A673 (cell line): ENCODE measurements at regions not wholly inside any gene's neighbourhood (a gene's known extent, or its start where the extent isn't known, plus 50 kb on each side); places are given as distances from the start of the nearest gene placed in this dataset.

Experiments
- BruUV-seq: library from RNA; stranded (reverse); fragments of 400-500 nt; replicated peaks from 2 replicates; lab custom pipeline; 2021; lab: Mats Ljungman, UMichigan
- CTCF ChIA-PET: fragments of 300-600 bp; sonication (Branson Sonifier 250); formaldehyde crosslinking; loops from one replicate; lab custom pipeline; 2022; ENCODE audit warnings: antibody characterized with exemption; lab: Charles Lee
- POLR2A ChIA-PET: fragments of 300-600 bp; sonication (Branson Sonifier 250); formaldehyde crosslinking; loops from one replicate; lab custom pipeline; 2022; ENCODE audit warnings: antibody characterized with exemption; ENCODE audit not compliant: low non-redundant PET; lab: Charles Lee
- DNase-seq: peaks from one replicate; pipeline ENCODE4 v3.0.0-alpha.2; 2015; ENCODE audit warnings: low spot score
- H3K27ac ChIP-seq: fragments of 200-600 bp; sonication (generic); 2 replicates; pipeline ENCODE4 v1.5.1; 2016; ENCODE audit warnings: mixed run types, low read depth, mild to moderate bottlenecking, mixed read lengths, antibody characterized with exemption, low read length; ENCODE audit not compliant: poor library complexity, severe bottlenecking
- H3K27me3 ChIP-seq: fragments of 200-600 bp; sonication (generic); replicated peaks from 2 replicates; pipeline ENCODE4 v1.6.1; 2017; ENCODE audit warnings: mixed run types, low read depth, mild to moderate bottlenecking, mixed read lengths, antibody characterized with exemption, low read length; ENCODE audit not compliant: insufficient read depth, poor library complexity
- H3K36me3 ChIP-seq: fragments of 200-600 bp; sonication (generic); 2 replicates; pipeline ENCODE4 v1.6.1; 2016; ENCODE audit warnings: mixed run types, mild to moderate bottlenecking, mixed read lengths, antibody characterized with exemption, low read length; ENCODE audit not compliant: insufficient read depth, poor library complexity, severe bottlenecking
- H3K4me1 ChIP-seq: fragments of 200-600 bp; sonication (generic); 2 replicates; pipeline ENCODE4 v1.6.1; 2017; ENCODE audit warnings: mixed run types, mild to moderate bottlenecking, mixed read lengths, antibody characterized with exemption, low read length; ENCODE audit not compliant: insufficient read depth, poor library complexity, severe bottlenecking
- H3K4me3 ChIP-seq: fragments of 200-600 bp; sonication (generic); 2 replicates; pipeline ENCODE4 v1.5.1; 2016; ENCODE audit warnings: low read depth, mixed run types, mild to moderate bottlenecking, mixed read lengths, low read length; ENCODE audit not compliant: poor library complexity, severe bottlenecking
- H3K9me3 ChIP-seq: fragments of 200-600 bp; sonication (generic); 2 replicates; pipeline ENCODE4 v1.6.1; 2016; ENCODE audit warnings: mixed run types, low read depth, mild to moderate bottlenecking, mixed read lengths, antibody characterized with exemption, low read length; ENCODE audit not compliant: poor library complexity, severe bottlenecking
- EZH2 ChIP-seq: fragments of 200-600 bp; sonication (generic); IDR thresholded peaks from 2 replicates; pipeline ENCODE4 v1.6.1; 2017; ENCODE audit warnings: borderline replicate concordance, low read depth, mild to moderate bottlenecking, mixed read lengths, antibody characterized with exemption, low read length; ENCODE audit not compliant: poor library complexity, severe bottlenecking
- intact Hi-C: fragments of 100-400 bp; cut with micrococcal nuclease; formaldehyde crosslinking; loops from one replicate; pipeline ENCODE4 v1.10.0; 2022; ENCODE audit not compliant: unreplicated experiment
- TF ChIP-seq, protein P1 (sequence below): fragments of 300-800, 200-600 bp; sonication (generic); conservative IDR thresholded peaks from 2 replicates; pipeline ENCODE4 v1.5.1; 2017; ENCODE audit warnings: low read depth, mild to moderate bottlenecking, antibody characterized with exemption, low read length, moderate library complexity, mixed read lengths

DNA sequence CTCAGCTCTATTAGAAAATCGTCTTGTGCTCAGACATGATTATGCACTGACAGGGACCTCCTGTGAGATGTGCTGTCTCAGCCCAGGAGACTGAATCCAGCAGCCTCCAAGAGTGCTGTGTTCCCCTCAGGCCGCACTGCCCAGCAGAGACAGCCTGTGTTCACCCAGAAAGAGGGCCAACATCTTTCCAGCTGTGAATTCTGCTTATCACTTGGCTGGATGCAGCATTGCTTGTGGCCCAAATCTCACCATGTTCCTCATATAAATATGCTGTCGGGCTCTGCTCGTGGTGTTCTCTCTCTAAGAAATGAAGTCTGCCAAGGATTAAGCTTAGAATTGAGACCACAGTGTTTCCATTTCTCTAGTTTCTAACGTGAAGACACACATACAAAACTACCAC, 983.0 kb upstream of the WWC1 start:
- no peak for TF ChIP-seq EZH2
- TF ChIP-seq, protein P1, sequence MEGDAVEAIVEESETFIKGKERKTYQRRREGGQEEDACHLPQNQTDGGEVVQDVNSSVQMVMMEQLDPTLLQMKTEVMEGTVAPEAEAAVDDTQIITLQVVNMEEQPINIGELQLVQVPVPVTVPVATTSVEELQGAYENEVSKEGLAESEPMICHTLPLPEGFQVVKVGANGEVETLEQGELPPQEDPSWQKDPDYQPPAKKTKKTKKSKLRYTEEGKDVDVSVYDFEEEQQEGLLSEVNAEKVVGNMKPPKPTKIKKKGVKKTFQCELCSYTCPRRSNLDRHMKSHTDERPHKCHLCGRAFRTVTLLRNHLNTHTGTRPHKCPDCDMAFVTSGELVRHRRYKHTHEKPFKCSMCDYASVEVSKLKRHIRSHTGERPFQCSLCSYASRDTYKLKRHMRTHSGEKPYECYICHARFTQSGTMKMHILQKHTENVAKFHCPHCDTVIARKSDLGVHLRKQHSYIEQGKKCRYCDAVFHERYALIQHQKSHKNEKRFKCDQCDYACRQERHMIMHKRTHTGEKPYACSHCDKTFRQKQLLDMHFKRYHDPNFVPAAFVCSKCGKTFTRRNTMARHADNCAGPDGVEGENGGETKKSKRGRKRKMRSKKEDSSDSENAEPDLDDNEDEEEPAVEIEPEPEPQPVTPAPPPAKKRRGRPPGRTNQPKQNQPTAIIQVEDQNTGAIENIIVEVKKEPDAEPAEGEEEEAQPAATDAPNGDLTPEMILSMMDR: no peak
- Histone ChIP-seq H3K4me3 (no peak overlapping the region), H3K27ac (no peak overlapping the region), H3K36me3 (no peaks in the 10 kb centered on the region), H3K4me1 (no peaks in the 10 kb centered on the region), H3K9me3 (no peaks in the 10 kb centered on the region), H3K27me3 (no peaks in the 10 kb centered on the region)
- ChIA-PET POLR2A (no interaction called here), CTCF (no interaction called here)
- DNase-seq: no peak
- no TSS peak for BruUV-seq
- intact Hi-C loops: no loop called here

GRCh38 chr5:167309941-167310517, 981.4 kb upstream of the WWC1 start:
- no peaks in the 10 kb centered on the region for H3K27me3 ChIP-seq
- no peaks in the 10 kb centered on the region for H3K4me1 ChIP-seq
- no peak for DNase-seq
- CTCF ChIA-PET: no interaction called here
- no peak overlapping the region for H3K27ac ChIP-seq
- no peaks in the 10 kb centered on the region for H3K36me3 ChIP-seq
- intact Hi-C loops: no loop called here
- POLR2A ChIA-PET: no interaction called here
- no peaks in the 10 kb centered on the region for H3K9me3 ChIP-seq
- no TSS peak for BruUV-seq
- TF ChIP-seq EZH2: no peak
- TF ChIP-seq, protein P1: no peak
- H3K4me3 ChIP-seq: no peak overlapping the region

DNA sequence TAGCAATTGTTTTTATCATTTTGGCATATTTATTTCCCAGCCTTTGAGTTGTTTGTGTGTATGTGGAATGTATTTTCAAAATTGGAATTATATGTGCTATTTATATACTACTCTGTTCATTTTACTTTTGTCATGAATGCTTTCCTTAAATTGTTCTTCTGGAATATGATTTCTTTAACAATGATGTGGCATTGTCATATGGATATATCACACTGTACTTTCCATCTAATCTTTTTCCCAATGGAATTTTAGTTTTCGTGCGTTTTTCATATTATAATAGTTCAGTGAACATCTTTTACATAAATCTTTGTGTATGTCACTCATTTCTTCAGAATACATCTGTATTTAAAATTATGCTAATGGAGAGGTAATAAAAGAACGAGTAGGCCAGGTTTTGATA, 980.1 kb upstream of the WWC1 start:
- ChIA-PET POLR2A (no interaction called here), CTCF (no interaction called here)
- Histone ChIP-seq H3K27me3 (no peaks in the 10 kb centered on the region), H3K4me3 (no peak overlapping the region), H3K36me3 (no peaks in the 10 kb centered on the region), H3K4me1 (no peaks in the 10 kb centered on the region), H3K27ac (no peak overlapping the region), H3K9me3 (no peaks in the 10 kb centered on the region)
- DNase-seq: no peak
- TF ChIP-seq, protein P1: no peak
- no peak for TF ChIP-seq EZH2
- intact Hi-C loops: no loop called here
- BruUV-seq: no TSS peak
